ENCODE measurements at regions not wholly inside any gene's neighbourhood (a gene's known extent, or its start where the extent isn't known, plus 50 kb on each side); places are given as distances from the start of the nearest gene placed in this dataset.

DNA sequence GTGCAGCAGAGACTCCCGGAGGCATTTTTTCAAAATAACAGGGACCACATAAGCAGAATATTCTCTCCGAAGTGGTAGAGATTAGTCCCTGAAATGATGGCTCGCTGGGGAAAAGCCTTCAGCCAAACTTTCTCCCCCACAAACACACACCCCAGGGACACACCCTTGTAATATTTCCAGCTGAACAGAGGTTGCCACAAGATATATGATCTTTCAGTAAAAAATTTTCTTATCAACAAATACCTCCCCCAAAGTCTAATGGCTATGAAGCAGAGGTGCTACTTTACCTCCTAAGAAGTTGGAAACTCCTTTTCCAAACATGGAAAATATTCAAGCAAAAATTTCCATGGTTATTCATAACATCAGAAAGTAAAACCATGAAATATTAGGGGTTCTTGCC, 190.2 kb upstream of the PALMD start:
- POLR2A ChIA-PET: no interaction called here
- H3K4me3 ChIP-seq (ENCODE audit: low read depth, low read length): no peak overlapping the region
- TF ChIP-seq, protein P1, sequence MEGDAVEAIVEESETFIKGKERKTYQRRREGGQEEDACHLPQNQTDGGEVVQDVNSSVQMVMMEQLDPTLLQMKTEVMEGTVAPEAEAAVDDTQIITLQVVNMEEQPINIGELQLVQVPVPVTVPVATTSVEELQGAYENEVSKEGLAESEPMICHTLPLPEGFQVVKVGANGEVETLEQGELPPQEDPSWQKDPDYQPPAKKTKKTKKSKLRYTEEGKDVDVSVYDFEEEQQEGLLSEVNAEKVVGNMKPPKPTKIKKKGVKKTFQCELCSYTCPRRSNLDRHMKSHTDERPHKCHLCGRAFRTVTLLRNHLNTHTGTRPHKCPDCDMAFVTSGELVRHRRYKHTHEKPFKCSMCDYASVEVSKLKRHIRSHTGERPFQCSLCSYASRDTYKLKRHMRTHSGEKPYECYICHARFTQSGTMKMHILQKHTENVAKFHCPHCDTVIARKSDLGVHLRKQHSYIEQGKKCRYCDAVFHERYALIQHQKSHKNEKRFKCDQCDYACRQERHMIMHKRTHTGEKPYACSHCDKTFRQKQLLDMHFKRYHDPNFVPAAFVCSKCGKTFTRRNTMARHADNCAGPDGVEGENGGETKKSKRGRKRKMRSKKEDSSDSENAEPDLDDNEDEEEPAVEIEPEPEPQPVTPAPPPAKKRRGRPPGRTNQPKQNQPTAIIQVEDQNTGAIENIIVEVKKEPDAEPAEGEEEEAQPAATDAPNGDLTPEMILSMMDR (IDR thresholded peaks at IDR 0.05; ENCODE audit: insufficient read depth, low read length, missing control alignments): no peak
- no peak for DNase-seq (ENCODE audit: low read depth, low spot score)
- CTCF ChIA-PET: no interaction called here

DNA sequence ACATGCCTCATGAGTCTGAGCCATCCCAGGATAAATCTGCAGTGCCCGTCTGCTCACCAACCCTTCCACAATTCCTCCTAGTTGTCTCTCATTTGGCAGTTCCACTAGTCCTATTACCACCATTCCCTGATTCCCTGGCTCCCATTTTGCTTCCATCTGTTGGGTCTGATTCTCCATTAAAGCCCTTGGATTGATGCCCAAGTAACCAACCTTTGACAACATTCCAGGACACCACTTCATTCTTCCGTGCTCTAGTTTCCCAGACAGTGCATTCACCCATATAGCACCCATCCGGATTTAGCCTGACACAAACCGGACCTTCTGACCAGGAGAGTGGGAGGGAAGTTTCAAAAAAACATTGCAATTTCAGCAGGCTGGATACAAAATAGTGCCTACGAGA, 189.4 kb upstream of the PALMD start:
- no peak overlapping the region for H3K4me3 ChIP-seq (ENCODE audit: low read depth, low read length)
- POLR2A ChIA-PET: no interaction called here
- DNase-seq (ENCODE audit: low read depth, low spot score): no peak
- TF ChIP-seq, protein P1 (IDR thresholded peaks at IDR 0.05; ENCODE audit: insufficient read depth, low read length, missing control alignments): no peak
- CTCF ChIA-PET: interaction anchor here (1.5 kb wide), 1 partner anchor 13 kb away, joined by 4 read pairs; no protein-coding TSS in a partner anchor

DNA sequence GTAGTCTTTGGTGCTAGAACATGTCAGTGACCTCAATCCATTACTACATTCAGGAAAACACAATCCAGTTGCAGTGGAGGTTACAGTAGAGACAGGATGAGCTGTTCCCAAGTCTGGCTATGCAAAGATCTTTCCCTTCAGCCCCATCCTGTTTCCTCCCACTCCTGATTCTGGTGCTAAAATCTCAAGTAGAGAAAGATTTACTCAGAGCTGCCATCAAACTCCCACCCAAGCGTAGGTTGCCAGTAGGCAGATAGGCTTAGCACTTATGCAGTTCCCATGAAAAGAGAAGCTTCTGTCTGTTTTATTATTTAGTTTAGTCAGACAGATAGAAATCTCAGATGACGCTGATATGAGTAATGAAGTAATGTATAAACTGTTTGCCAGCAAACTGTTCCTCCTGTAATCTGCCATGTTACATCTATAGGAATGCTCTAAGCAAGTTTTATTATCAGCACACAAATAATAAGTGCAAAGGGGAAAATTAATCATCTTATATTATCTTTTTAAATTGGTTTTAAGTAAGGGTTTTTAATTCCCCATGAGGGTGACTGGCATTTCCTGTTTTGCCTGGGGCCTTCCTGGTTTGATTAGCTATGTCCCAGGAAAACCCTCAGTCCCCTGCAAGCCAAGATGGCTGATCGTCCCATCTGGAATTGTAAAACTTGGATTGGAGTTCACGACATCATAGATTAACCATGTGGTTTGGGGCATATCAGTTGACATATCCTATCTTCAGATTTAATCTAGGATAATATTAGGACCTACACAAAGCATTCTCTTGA, 188.3 kb upstream of the PALMD start:
- ChIA-PET POLR2A (interaction anchor here (0.8 to 1.2 kb wide), 3 partner anchors 8 to 271 kb away, joined by 3 to 4 read pairs (median 4); no protein-coding TSS in a partner anchor), CTCF (interaction anchor here (1.2 to 2.5 kb wide), 3 partner anchors 14 to 25 kb away, joined by 3 to 7 read pairs (median 4); no protein-coding TSS in a partner anchor)
- DNase-seq (ENCODE audit: low read depth, low spot score): no peak
- no peak overlapping the region for H3K4me3 ChIP-seq (ENCODE audit: low read depth, low read length)
- TF ChIP-seq, protein P1 (IDR thresholded peaks at IDR 0.05; ENCODE audit: insufficient read depth, low read length, missing control alignments): no peak

DNA sequence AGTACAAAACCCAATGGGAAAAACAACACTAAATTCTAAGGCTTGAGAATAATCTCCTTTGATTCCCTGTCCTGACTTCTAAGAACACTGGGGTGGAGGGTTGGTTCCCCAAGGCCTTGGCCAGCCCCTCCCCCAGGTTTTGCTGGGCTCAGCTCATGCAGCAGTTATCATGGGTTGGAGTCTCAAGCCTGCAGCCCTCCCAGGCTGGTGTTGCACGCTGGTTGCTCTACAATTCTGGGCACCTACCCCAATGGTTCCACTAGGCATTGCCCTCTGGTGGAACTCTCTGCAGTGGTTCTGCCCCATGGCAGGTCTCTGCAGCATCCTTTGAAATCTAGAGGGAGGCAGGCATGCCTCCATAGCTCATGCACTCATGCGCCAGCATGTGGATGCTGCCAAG, 184.4 kb upstream of the PALMD start:
- POLR2A ChIA-PET: no interaction called here
- H3K4me3 ChIP-seq (ENCODE audit: low read depth, low read length): no peak overlapping the region
- CTCF ChIA-PET: interaction anchor here (2.3 kb wide), 1 partner anchor 20 kb away, joined by 6 read pairs; no protein-coding TSS in a partner anchor
- TF ChIP-seq, protein P1 (IDR thresholded peaks at IDR 0.05; ENCODE audit: insufficient read depth, low read length, missing control alignments): no peak
- DNase-seq (ENCODE audit: low read depth, low spot score): no peak

GRCh38 chr1:99464738-99465137, 181.2 kb upstream of the PALMD start:
- TF ChIP-seq, protein P1 (IDR thresholded peaks at IDR 0.05; ENCODE audit: insufficient read depth, low read length, missing control alignments): no peak
- CTCF ChIA-PET: interaction anchor here (2.0 kb wide), 1 partner anchor 17 kb away, joined by 7 read pairs; no protein-coding TSS in a partner anchor
- H3K4me3 ChIP-seq (ENCODE audit: low read depth, low read length): no peak overlapping the region
- POLR2A ChIA-PET: interaction anchor here (1.3 kb wide), 1 partner anchor 7 kb away, joined by 4 read pairs; no protein-coding TSS in a partner anchor
- no peak for DNase-seq (ENCODE audit: low read depth, low spot score)

DNA sequence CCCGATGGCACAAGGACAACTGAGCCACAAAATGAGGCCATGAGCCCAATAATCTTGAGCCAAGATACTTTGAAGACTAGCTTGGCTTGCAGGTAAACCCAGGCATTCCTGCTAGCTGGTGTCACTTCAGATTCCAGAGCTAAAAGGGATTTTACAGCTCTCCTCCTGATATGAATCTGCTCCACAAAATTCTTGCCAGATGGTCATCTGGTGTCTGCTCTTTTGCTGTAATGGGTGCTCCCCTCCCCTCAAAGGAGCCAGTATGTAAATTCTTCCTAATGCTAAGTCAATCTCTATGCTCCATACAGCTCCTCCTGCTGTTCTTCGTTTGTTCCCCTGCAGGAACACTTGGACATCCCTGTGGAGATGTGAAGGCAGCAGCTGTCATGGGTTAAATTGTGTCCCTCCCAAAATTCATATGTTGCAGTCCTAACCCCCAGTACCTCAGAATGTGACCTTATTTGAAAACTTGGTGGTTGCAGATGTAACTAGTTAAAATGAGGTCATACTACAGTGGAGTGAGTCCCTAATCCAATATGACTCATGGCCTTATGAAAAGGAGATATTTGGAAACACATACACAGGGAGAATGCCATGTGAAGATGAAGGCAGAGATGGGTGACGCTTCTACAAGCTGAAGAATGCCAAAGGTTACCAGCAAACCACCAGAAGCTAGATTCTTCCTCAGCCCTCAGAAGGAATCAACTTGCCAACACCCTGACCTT, 180.6 kb upstream of the PALMD start:
- POLR2A ChIA-PET: interaction anchor here (0.5 to 1.3 kb wide), 2 partner anchors 8 to 462 kb away, joined by 3 to 4 read pairs; no protein-coding TSS in a partner anchor
- TF ChIP-seq, protein P1 (IDR thresholded peaks at IDR 0.05; ENCODE audit: insufficient read depth, low read length, missing control alignments): no peak
- CTCF ChIA-PET: interaction anchor here (2.0 kb wide), 1 partner anchor 17 kb away, joined by 7 read pairs; no protein-coding TSS in a partner anchor
- no peak overlapping the region for H3K4me3 ChIP-seq (ENCODE audit: low read depth, low read length)
- peak; percentile 71 for DNase-seq (ENCODE audit: low read depth, low spot score)

Measured in AG04449 (cell line).